M059J (cell line): ENCODE measurements at regions not wholly inside any gene's neighbourhood (a gene's known extent, or its start where the extent isn't known, plus 50 kb on each side); places are given as distances from the start of the nearest gene placed in this dataset.

Experiments used
- DNase-seq: peaks from one replicate; pipeline ENCODE4 v3.0.0-alpha.2; 2012; ENCODE audit warnings: low read depth

DNA sequence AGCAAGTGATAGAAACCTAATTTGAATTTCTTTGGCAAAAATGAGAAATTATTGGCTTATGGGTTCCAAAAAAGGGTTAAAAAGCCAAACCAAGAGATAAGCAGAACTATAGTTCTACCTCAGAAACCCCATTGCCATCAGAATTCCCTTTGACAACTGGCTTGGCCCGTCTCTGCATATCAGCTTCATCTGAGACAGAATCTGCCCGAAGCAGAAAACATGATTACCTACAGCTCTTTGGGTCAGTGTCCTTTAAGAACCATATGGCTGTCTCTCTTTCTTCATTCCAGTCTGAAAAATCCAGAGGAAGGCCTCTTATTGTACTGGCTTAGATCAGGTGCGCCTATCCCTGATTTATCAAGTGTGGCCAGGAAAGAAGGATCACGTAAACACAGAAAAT lies 49.8 kb upstream of the AGPS start:
- DNase-seq = no peak
